Neural cell (in vitro differentiated cells): ENCODE measurements at regions not wholly inside any gene's neighbourhood (a gene's known extent, or its start where the extent isn't known, plus 50 kb on each side); places are given as distances from the start of the nearest gene placed in this dataset.

Source experiments
- H2AFZ ChIP-seq: fragments of 200-600, 300-800 bp; sonication (generic), shearing (Covaris generic); 2 replicates; pipeline ENCODE4 v1.6.0; 2014; ENCODE audit warnings: low read depth, mild to moderate bottlenecking, antibody characterized with exemption, low read length, moderate library complexity
- H3F3A ChIP-seq: fragments of 200-600 bp; shearing (Covaris generic); 2 replicates; pipeline ENCODE4 v1.6.1; 2016; ENCODE audit warnings: mild to moderate bottlenecking, moderate library complexity, mixed read lengths, antibody characterized with exemption, low read length; ENCODE audit not compliant: insufficient read depth, poor library complexity, severe bottlenecking
- H3K27ac ChIP-seq: fragments of 200-600, 300-800 bp; sonication (generic), shearing (Covaris generic); 2 replicates; pipeline ENCODE4 v1.5.1; 2014; ENCODE audit warnings: mild to moderate bottlenecking, low read length, moderate library complexity
- H3K27me3 ChIP-seq: fragments of 300-800, 200-600 bp; sonication (generic), shearing (Covaris generic); 2 replicates; pipeline ENCODE4 v1.6.0; 2014; ENCODE audit warnings: mild to moderate bottlenecking, low read depth, low read length, moderate library complexity; ENCODE audit not compliant: insufficient read depth
- H3K36me3 ChIP-seq: fragments of 300-800, 200-600 bp; sonication (generic), shearing (Covaris generic); 2 replicates; pipeline ENCODE4 v1.5.1; 2014; ENCODE audit warnings: mild to moderate bottlenecking, antibody characterized with exemption, low read length, moderate library complexity; ENCODE audit not compliant: insufficient read depth
- H3K4me2 ChIP-seq: fragments of 300-800, 200-600 bp; sonication (generic), shearing (Covaris generic); 2 replicates; pipeline ENCODE4 v1.6.0; 2014; ENCODE audit warnings: mild to moderate bottlenecking, low read length
- H3K4me3 ChIP-seq: fragments of 300-800, 200-600 bp; sonication (generic), shearing (Covaris generic); 2 replicates; pipeline ENCODE4 v1.5.1; 2014; ENCODE audit warnings: mild to moderate bottlenecking, low read length, moderate library complexity
- H3K79me2 ChIP-seq: fragments of 200-600 bp; shearing (Covaris generic); replicated peaks from 2 replicates; pipeline ENCODE4 v1.6.0; 2014; ENCODE audit warnings: mild to moderate bottlenecking, low read length, moderate library complexity; ENCODE audit not compliant: insufficient read depth
- H3K9ac ChIP-seq: fragments of 300-800, 200-600 bp; sonication (generic), shearing (Covaris generic); 2 replicates; pipeline ENCODE4 v1.6.1; 2016; ENCODE audit warnings: mild to moderate bottlenecking, low read length, mixed read lengths
- H3K9me2 ChIP-seq: fragments of 200-600 bp; shearing (Covaris generic); 2 replicates; pipeline ENCODE4 v1.6.1; 2016; ENCODE audit warnings: mild to moderate bottlenecking, low read length, mixed read lengths; ENCODE audit not compliant: insufficient read depth
- H3K9me3 ChIP-seq: fragments of 200-600, 300-800 bp; sonication (generic), shearing (Covaris generic); 2 replicates; pipeline ENCODE4 v1.6.1; 2016; ENCODE audit warnings: mild to moderate bottlenecking, mixed run types, low read length, moderate library complexity, mixed read lengths
- H4K20me1 ChIP-seq: fragments of 200-600 bp; shearing (Covaris generic); 2 replicates; pipeline ENCODE4 v1.6.1; 2016; ENCODE audit warnings: mild to moderate bottlenecking, mixed run types; ENCODE audit not compliant: insufficient read depth
- CTCF ChIP-seq: fragments of 450-650 bp; IDR thresholded peaks from 2 replicates; pipeline ENCODE4 v1.5.1; 2014; ENCODE audit warnings: antibody characterized with exemption, mild to moderate bottlenecking, moderate library complexity; ENCODE audit not compliant: poor library complexity, severe bottlenecking
- EP300 ChIP-seq: fragments of 450-650 bp; conservative IDR thresholded peaks from 2 replicates; pipeline ENCODE4 v1.6.1; 2014; ENCODE audit warnings: antibody characterized with exemption, mild to moderate bottlenecking, moderate library complexity; ENCODE audit not compliant: poor library complexity, severe bottlenecking
- EZH2 ChIP-seq: fragments of 200-600, 300-800 bp; shearing (Covaris generic), sonication (generic); IDR thresholded peaks from 2 replicates; pipeline ENCODE4 v1.6.1; 2014; ENCODE audit warnings: antibody characterized with exemption, low read length, borderline replicate concordance, mild to moderate bottlenecking; ENCODE audit not compliant: insufficient read depth, poor library complexity, severe bottlenecking
- MXI1 ChIP-seq: fragments of 450-650 bp; conservative IDR thresholded peaks from 2 replicates; pipeline ENCODE4 v1.6.1; 2014; ENCODE audit warnings: antibody characterized with exemption, mild to moderate bottlenecking; ENCODE audit not compliant: poor library complexity, severe bottlenecking
- POLR2AphosphoS5 ChIP-seq: IDR thresholded peaks from 2 replicates; pipeline ENCODE4 v1.6.1; 2012
- RAD21 ChIP-seq: fragments of 450-650 bp; conservative IDR thresholded peaks from 2 replicates; pipeline ENCODE4 v1.6.1; 2014; ENCODE audit warnings: antibody characterized with exemption, mild to moderate bottlenecking, moderate library complexity
- REST ChIP-seq: IDR thresholded peaks from 2 replicates; pipeline ENCODE4 v1.6.1; 2012; ENCODE audit warnings: borderline replicate concordance
- SMC3 ChIP-seq: fragments of 450-650 bp; conservative IDR thresholded peaks from 2 replicates; pipeline ENCODE4 v1.6.1; 2014; ENCODE audit warnings: antibody characterized with exemption, mild to moderate bottlenecking, moderate library complexity; ENCODE audit not compliant: poor library complexity
- TAF1 ChIP-seq: IDR thresholded peaks from 2 replicates; pipeline ENCODE4 v1.6.1; 2012; ENCODE audit warnings: low read depth

DNA sequence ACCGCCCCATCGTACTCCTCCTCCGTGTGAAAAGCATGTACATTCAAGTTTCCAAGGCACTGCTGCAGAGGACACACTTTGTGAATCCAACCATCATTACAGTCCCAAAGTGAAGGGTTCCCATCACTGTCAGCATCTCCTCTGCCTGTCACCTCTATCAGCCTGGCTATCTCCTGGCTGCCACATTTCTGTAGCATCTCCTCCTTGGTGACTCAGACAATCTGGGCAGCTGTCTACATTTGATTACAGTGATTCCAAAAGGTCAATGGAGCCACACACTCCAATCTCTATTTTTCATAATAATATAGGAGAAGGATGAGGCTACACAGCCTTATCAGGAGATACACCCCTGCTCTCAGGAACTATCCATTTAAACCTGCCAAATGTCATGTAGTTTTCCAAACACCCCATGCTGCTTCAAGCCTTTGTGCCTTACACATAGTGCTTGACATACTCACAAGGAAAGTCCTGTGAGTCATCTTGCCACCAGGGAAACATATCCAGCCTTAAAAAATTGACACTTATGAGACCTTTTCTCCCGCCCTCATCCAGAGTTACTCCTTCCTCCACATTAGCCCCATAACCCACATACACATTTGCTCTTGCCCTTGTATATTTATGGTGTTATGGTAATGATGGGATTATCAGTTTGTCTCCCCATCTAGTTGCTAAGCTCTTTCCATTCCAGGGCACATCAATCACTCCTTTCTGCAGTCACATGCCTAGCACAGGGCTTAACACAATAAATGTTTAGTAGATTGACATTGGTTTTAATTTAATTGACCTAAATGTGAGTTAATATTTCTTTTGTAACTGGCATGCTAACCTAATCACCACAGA, 250.1 kb upstream of the CDH5 start:
- Histone ChIP-seq H3K27ac (no peak overlapping the region), H3F3A (no peaks in the 10 kb centered on the region), H3K9me3 (no peaks in the 10 kb centered on the region), H3K9me2 (no peaks in the 10 kb centered on the region), H3K36me3 (no peaks in the 10 kb centered on the region), H3K4me2 (no peak overlapping the region), H3K4me3 (no peak overlapping the region), H4K20me1 (no peaks in the 10 kb centered on the region), H3K9ac (no peak overlapping the region), H3K27me3 (no peaks in the 10 kb centered on the region), H3K79me2 (no peaks in the 10 kb centered on the region), H2AFZ (no peak overlapping the region)
- TF ChIP-seq RAD21 = no peak
- TF ChIP-seq EZH2 = no peak
- no peak for TF ChIP-seq REST
- no peak for TF ChIP-seq CTCF
- no peak for TF ChIP-seq MXI1
- no peak for TF ChIP-seq POLR2AphosphoS5
- TF ChIP-seq EP300 = no peak
- TF ChIP-seq TAF1 = no peak
- no peak for TF ChIP-seq SMC3

DNA sequence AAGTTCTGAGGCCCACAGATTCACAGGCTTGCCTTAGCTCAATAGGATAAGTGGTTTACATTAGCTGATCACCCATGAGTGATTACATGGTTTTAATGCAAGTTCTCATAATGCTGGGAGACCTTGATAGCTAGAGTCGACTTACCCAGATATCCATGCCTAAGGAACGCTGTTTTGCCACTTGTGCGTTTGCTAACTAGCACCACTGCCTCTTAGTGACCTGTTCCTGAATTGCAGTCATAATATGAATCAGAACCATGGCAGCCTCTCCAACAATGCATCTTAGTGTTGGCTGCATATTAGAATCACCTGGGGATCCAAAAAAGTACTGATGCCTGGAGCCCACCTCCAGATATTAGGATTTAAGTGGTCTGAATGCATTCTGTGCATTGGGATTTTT, 251.1 kb upstream of the CDH5 start:
- Histone ChIP-seq H4K20me1 (no peaks in the 10 kb centered on the region), H3K27me3 (no peaks in the 10 kb centered on the region), H3K9ac (no peak overlapping the region), H3K9me3 (no peaks in the 10 kb centered on the region), H2AFZ (no peak overlapping the region), H3K79me2 (no peaks in the 10 kb centered on the region), H3K27ac (no peak overlapping the region), H3K9me2 (no peaks in the 10 kb centered on the region), H3K36me3 (no peaks in the 10 kb centered on the region), H3F3A (no peaks in the 10 kb centered on the region), H3K4me2 (no peak overlapping the region), H3K4me3 (no peak overlapping the region)
- no peak for TF ChIP-seq REST
- TF ChIP-seq EZH2 = no peak
- no peak for TF ChIP-seq CTCF
- no peak for TF ChIP-seq RAD21
